Astrocyte (in vitro differentiated cells and primary cell): ENCODE measurements at regions not wholly inside any gene's neighbourhood (a gene's known extent, or its start where the extent isn't known, plus 50 kb on each side); places are given as distances from the start of the nearest gene placed in this dataset.

Experiments
- EZH2 ChIP-seq: IDR thresholded peaks from 2 replicates; pipeline ENCODE4 v1.6.1; 2012; ENCODE audit warnings: mild to moderate bottlenecking, low read length, inconsistent platforms; ENCODE audit not compliant: insufficient read depth
- TF ChIP-seq, protein P1 (sequence below): IDR thresholded peaks from 2 replicates; pipeline ENCODE4 v1.5.1; 2011; ENCODE audit warnings: low read depth, mild to moderate bottlenecking, inconsistent platforms, low read length, moderate library complexity; ENCODE audit not compliant: insufficient read depth

DNA sequence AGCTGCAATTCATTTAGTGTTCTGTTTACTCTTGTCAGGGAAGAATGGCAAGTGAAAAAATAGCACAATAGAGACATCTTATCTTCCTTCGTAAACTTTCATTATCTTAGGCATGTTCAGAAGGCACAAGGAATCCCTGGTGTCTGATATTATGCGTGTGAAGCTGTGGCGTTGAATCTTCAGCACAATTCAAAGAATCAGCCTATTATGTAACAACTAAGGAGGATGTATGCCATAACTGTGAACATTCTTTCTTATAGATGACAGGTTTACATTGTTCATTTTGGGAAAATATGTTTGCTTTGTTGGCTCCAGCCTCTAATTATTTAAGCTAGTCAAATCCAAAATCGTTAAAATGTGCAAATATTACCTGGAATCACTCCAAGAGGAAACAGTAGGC lies 446.1 kb downstream of the ANXA1 start:
- TF ChIP-seq, protein P1, sequence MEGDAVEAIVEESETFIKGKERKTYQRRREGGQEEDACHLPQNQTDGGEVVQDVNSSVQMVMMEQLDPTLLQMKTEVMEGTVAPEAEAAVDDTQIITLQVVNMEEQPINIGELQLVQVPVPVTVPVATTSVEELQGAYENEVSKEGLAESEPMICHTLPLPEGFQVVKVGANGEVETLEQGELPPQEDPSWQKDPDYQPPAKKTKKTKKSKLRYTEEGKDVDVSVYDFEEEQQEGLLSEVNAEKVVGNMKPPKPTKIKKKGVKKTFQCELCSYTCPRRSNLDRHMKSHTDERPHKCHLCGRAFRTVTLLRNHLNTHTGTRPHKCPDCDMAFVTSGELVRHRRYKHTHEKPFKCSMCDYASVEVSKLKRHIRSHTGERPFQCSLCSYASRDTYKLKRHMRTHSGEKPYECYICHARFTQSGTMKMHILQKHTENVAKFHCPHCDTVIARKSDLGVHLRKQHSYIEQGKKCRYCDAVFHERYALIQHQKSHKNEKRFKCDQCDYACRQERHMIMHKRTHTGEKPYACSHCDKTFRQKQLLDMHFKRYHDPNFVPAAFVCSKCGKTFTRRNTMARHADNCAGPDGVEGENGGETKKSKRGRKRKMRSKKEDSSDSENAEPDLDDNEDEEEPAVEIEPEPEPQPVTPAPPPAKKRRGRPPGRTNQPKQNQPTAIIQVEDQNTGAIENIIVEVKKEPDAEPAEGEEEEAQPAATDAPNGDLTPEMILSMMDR = no peak
- TF ChIP-seq EZH2 = no peak
